Liver (tissue), 8 donors: ENCODE measurements at regions not wholly inside any gene's neighbourhood (a gene's known extent, or its start where the extent isn't known, plus 50 kb on each side); places are given as distances from the start of the nearest gene placed in this dataset.

Experiments used
- DNase-seq: peaks from one replicate; pipeline ENCODE4 v3.0.0-alpha.2; 2017; ENCODE audit warnings: low spot score
- H3K27ac ChIP-seq, 2 donors: one replicate each; pipeline ENCODE4 v1.7.0; 2013; ENCODE audit warnings: inconsistent platforms in 2 of 2, low read length in 2 of 2, control low read depth in 1 of 2, low read depth in 1 of 2, mild to moderate bottlenecking in 1 of 2
- H3K27me3 ChIP-seq, 4 donors: one replicate each; pipeline versions ENCODE4 v1.6.1 to v1.7.0; 2013; ENCODE audit warnings: low read length in 3 of 4, inconsistent platforms in 1 of 4, mild to moderate bottlenecking in 1 of 4, moderate library complexity in 1 of 4; ENCODE audit not compliant: control insufficient read depth in 4 of 4, insufficient read depth in 4 of 4
- H3K36me3 ChIP-seq, 4 donors: one replicate each; pipeline versions ENCODE4 v1.6.1 to v1.7.0; 2013; ENCODE audit warnings: low read length in 3 of 4, mild to moderate bottlenecking in 3 of 4, low read depth in 1 of 4, moderate library complexity in 1 of 4; ENCODE audit not compliant: control insufficient read depth in 4 of 4, insufficient read depth in 3 of 4
- H3K4me1 ChIP-seq, 4 donors: one replicate each; pipeline versions ENCODE4 v1.6.1 to v1.7.0; 2013; ENCODE audit warnings: low read length in 3 of 4, mild to moderate bottlenecking in 3 of 4, moderate library complexity in 1 of 4; ENCODE audit not compliant: control insufficient read depth in 4 of 4, insufficient read depth in 4 of 4
- H3K4me3 ChIP-seq, 3 donors: one replicate each; pipeline versions ENCODE4 v1.6.1 to v1.7.0; 2013; ENCODE audit warnings: low read length in 3 of 3, control low read depth in 1 of 3, low read depth in 1 of 3, mild to moderate bottlenecking in 1 of 3
- H3K9ac ChIP-seq, 2 donors: one replicate each; pipeline ENCODE4 v1.7.0; 2013; ENCODE audit warnings: low read length in 2 of 2, mild to moderate bottlenecking in 2 of 2, moderate library complexity in 2 of 2, control low read depth in 1 of 2, low read depth in 1 of 2
- H3K9me3 ChIP-seq, 4 donors: one replicate each; pipeline versions ENCODE4 v1.6.1 to v1.7.0; 2013; ENCODE audit warnings: low read length in 3 of 4; ENCODE audit not compliant: control insufficient read depth in 4 of 4
- ATF3 ChIP-seq: IDR thresholded peaks from 2 replicates; pipeline ENCODE4 v1.6.1; 2016; ENCODE audit warnings: antibody characterized with exemption
- CTCF ChIP-seq: fragments of 150-350 bp; IDR thresholded peaks from 2 replicates; pipeline ENCODE4 v1.5.1; 2017; ENCODE audit warnings: improper control_type of control experiment, low read depth, low read length; ENCODE audit not compliant: missing input control
- EGR1 ChIP-seq, 2 donors: IDR thresholded peaks; 2 replicates each; pipeline ENCODE4 v1.6.1; 2016 to 2018; ENCODE audit warnings: antibody characterized with exemption in 2 of 2, low read depth in 2 of 2
- FOXA1 ChIP-seq: IDR thresholded peaks from 2 replicates; pipeline ENCODE4 v1.6.1; 2016; ENCODE audit warnings: antibody characterized with exemption
- FOXA2 ChIP-seq: IDR thresholded peaks from 2 replicates; pipeline ENCODE4 v1.6.1; 2016; ENCODE audit warnings: antibody characterized with exemption
- GABPA ChIP-seq, 2 donors: IDR thresholded peaks in 1 of 2; conservative IDR thresholded peaks in 1 of 2; 2 replicates each; pipeline ENCODE4 v1.6.1; 2016; ENCODE audit warnings: antibody characterized with exemption in 2 of 2, mild to moderate bottlenecking in 1 of 2, moderate library complexity in 1 of 2
- HNF4A ChIP-seq, 2 donors: conservative IDR thresholded peaks; 2 replicates each; pipeline ENCODE4 v1.6.1; 2016; ENCODE audit warnings: antibody characterized with exemption in 2 of 2, mild to moderate bottlenecking in 2 of 2
- HNF4G ChIP-seq: IDR thresholded peaks from 2 replicates; pipeline ENCODE4 v1.6.1; 2016; ENCODE audit warnings: antibody characterized with exemption
- JUND ChIP-seq, 2 donors: IDR thresholded peaks; 2 replicates each; pipeline ENCODE4 v1.6.1; 2016; ENCODE audit warnings: antibody characterized with exemption in 2 of 2
- MAX ChIP-seq: IDR thresholded peaks from 2 replicates; pipeline ENCODE4 v1.6.1; 2016; ENCODE audit warnings: antibody characterized with exemption
- NR2F2 ChIP-seq: IDR thresholded peaks from 2 replicates; pipeline ENCODE4 v1.6.1; 2016; ENCODE audit warnings: antibody characterized with exemption
- RAD21 ChIP-seq, 2 donors: IDR thresholded peaks; 2 replicates each; pipeline ENCODE4 v1.6.1; 2016; ENCODE audit warnings: antibody characterized with exemption in 2 of 2, mild to moderate bottlenecking in 2 of 2
- REST ChIP-seq: IDR thresholded peaks from 2 replicates; pipeline ENCODE4 v1.6.1; 2016; ENCODE audit warnings: antibody characterized with exemption, mild to moderate bottlenecking
- RXRA ChIP-seq, 2 donors: IDR thresholded peaks; 2 replicates each; pipeline ENCODE4 v1.6.1; 2017 to 2018; ENCODE audit warnings: antibody characterized with exemption in 2 of 2, mild to moderate bottlenecking in 1 of 2
- SP1 ChIP-seq: IDR thresholded peaks from 2 replicates; pipeline ENCODE4 v1.6.1; 2018; ENCODE audit warnings: antibody characterized with exemption, mild to moderate bottlenecking
- TAF1 ChIP-seq: conservative IDR thresholded peaks from 2 replicates; pipeline ENCODE4 v1.6.1; 2016; ENCODE audit warnings: antibody characterized with exemption, mild to moderate bottlenecking
- YY1 ChIP-seq: IDR thresholded peaks from 2 replicates; pipeline ENCODE4 v1.6.1; 2016; ENCODE audit warnings: antibody characterized with exemption, mild to moderate bottlenecking
- ZBTB33 ChIP-seq: IDR thresholded peaks from 2 replicates; pipeline ENCODE4 v1.6.1; 2016; ENCODE audit warnings: antibody characterized with exemption
- WGBS: extraction: QIAGEN DNeasy Blood & Tissue Kit; methylation state at CpG from one replicate; pipeline ENCODE4 v1.1.7; 2013; 5-methylcytosine and 5-hydroxymethylcytosine counted together
- donor health status: healthy.
- donor health status: healthy.
- donor health status: healthy.
- donor health status: healthy.
- donor health status: healthy.

GRCh38 chr6:47170617-47170947, 128.4 kb upstream of the ADGRF1 start:
- no peak overlapping the region for H3K27ac ChIP-seq
- WGBS, result 73% methylated on average over 3 of the region's 3 CpGs
- no peak for TF ChIP-seq HNF4A (conservative IDR thresholded peaks at IDR 0.05)
- no peak for TF ChIP-seq ATF3
- no peak for TF ChIP-seq EGR1 (IDR thresholded peaks at IDR 0.05; ENCODE audit: low read depth in 2 of 2)
- TF ChIP-seq CTCF, result no peak
- no peak for TF ChIP-seq YY1
- no peak for TF ChIP-seq NR2F2
- no peak for TF ChIP-seq ZBTB33
- TF ChIP-seq MAX, result no peak
- no peak for TF ChIP-seq RAD21 (IDR thresholded peaks at IDR 0.05)
- TF ChIP-seq HNF4G, result no peak
- TF ChIP-seq TAF1, result no peak
- no peak for TF ChIP-seq REST
- no peak for TF ChIP-seq FOXA1
- TF ChIP-seq GABPA (IDR thresholded peaks at IDR 0.05 in 1 of 2, conservative IDR thresholded peaks at IDR 0.05 in 1 of 2), result no peak
- no peak for TF ChIP-seq SP1
- TF ChIP-seq FOXA2, result no peak
- no peak for TF ChIP-seq RXRA (IDR thresholded peaks at IDR 0.05)
- no peak for TF ChIP-seq JUND (IDR thresholded peaks at IDR 0.05)

More at GRCh38 chr6:47170617-47170947, 128.4 kb upstream of the ADGRF1 start:
- Histone ChIP-seq H3K36me3 (no peaks in the 10 kb centered on the region), H3K9ac (no peak overlapping the region), H3K9me3 (no peaks in the 10 kb centered on the region), H3K4me3 (no peak overlapping the region), H3K27me3 (no peaks in the 10 kb centered on the region), H3K4me1 (peaks cover 0 to 2% (median 0%) of the 10 kb centered on the region in 4 donors)
- DNase-seq, result no peak
